OCI-M2 (cell line): ENCODE measurements at regions not wholly inside any gene's neighbourhood (a gene's known extent, or its start where the extent isn't known, plus 50 kb on each side); places are given as distances from the start of the nearest gene placed in this dataset.
A peak's percentile ranks its signal among the peaks of the same experiment; 100 is the strongest.

Experiments used
- DNase-seq: peaks from one replicate; lab custom pipeline; 2025; ENCODE audit not compliant: unreplicated experiment; lab: John Stamatoyannopoulos, UW

DNA sequence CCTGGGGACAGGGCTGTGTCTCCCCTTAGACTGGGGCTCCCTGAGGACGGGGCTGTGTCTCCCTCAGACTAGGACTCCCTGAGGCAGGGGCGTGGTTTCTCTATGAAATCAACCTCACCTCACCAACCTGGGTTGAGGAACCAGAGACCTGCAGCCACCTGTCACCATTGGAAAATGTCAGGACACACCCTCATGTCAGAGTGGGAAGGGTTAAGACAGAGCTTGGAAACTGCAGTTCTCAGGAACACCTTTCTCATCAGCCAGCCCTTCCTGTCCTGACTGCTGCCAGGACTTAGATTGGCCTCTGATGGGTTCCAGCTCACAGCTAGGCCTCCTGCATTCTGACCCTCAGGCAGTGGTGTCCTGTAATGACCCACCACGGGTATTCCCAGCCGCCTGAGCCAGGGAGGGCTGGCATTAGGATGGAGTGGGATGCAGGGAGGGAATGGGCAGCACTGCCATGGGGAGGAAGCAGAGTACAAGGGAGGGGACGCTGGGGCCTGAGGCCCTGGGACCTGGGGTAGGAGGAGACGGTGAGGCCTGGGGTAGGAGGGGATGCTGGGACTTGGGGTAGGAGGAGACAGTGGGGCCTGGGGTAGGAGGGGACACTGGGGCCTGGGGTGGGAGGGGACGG lies 76.3 kb downstream of the MRPL14 start:
- no peak for DNase-seq

DNA sequence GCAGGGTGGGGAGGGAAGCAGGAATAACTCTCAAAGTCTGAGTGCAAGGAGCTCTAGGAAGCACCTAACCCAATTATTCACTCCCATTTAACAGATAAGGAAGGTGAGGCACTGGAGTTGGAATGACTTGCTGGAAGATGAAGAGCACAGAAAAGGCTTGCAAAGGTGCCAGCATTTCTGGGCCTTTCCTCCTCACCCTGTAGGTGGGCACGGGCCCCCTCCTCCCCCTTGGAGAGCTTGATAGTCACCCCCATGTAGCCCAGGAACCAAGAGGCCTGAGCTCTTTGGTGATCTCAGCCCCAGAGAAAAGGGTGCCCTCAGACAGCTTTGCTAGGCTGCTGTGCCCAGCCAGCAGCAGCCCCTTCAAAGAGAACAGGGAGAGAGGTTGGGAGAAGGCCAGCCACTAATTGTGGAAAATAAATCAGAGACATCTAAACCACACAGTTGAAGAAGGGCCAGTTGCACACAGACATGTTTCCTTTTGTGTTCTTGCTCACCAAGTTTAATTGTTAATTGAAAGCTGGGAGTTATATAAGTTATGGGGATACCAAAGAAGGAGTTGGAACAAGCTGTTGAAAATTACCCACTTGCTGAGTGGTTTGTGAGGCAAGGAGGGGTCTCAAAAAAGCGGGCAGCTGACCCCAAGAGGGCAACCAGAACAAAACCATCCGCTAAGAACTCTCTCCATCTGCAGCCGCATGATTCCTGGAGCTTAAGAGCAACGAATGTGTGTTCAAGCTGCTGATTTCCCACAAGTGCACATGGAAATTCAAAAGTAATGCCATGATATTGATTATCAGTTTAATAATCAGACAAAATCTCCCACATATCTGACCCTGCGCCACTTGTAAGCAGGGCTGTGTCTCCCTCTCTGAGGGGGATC lies 77.0 kb downstream of the MRPL14 start:
- DNase-seq = no peak

DNA sequence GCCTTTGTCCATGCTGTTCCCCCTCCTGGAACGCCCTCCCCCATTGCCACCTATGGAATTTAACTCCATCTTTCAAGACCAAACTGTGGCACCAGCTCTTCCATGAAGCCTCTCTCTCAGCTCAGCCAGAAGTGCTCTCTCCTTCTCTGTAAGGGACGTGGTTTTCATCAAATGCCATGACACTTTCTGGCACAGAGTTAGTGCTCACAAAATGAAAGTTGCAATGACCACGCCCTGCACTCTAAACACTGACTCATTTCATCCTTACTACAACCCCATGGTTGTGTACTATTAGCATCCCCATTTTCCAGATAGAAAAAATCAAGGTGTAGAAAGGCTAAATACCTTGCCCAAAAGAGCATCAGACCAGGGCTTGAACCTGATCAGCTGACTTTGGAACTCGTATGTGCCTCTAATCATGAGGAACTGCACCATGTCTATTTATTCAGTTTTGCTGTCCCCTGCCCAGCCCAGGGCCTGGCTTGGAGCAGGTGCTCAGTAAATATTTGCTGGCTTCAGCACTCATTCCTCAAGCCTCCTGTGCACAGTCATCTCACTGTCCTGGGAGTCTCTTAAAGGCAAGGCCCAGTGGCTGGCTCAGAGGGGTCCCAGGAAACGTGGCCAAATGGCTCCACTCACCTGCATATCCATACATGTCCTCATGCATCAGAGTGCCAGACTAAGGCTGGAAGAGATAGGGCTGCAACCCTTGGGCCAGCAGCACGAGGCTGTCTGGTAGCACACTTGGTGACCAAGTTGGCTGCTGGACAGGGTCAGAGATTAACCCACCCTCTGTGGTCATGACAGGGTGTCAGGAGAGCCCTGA lies 77.9 kb downstream of the MRPL14 start:
- no peak for DNase-seq

DNA sequence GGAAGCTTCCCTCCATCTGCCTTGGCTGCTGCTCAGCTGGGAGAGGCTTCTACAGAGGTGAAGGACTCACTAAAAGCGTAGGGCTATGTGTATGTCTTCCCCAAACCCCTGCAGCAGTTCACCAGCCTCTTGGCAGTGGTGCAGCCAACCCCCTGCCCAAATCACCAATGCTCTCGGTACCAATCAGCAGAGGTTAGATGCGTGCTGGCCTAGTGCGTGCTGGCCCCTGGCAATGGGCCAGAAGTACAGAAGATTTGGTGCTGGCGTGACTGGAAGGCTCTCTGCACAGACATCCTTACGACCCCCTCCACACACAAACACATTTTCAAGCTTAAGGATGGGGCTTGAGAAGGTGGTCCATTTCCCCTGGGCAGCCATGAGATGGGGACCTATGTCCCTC lies 79.0 kb downstream of the MRPL14 start:
- DNase-seq = no peak

DNA sequence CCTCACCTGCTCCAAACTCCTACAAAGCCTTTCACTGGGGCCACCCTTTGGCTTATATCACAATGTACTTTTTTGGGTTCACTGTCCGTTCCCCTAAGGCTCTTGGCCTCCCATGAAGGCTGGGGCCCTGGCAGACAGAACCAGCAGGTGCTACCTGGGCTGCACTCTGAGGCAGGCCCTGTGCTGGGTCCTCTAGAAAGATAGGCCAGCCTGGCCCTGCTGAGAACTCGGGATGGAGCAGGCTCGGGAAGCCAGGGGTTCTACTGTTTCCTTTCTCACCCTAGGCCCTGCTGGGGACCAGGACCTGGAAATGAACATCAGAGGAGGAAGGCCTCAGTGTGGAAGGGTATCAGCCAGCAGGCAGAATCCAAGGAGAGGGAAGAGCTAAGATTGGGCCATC lies 79.5 kb downstream of the MRPL14 start:
- no peak for DNase-seq

DNA sequence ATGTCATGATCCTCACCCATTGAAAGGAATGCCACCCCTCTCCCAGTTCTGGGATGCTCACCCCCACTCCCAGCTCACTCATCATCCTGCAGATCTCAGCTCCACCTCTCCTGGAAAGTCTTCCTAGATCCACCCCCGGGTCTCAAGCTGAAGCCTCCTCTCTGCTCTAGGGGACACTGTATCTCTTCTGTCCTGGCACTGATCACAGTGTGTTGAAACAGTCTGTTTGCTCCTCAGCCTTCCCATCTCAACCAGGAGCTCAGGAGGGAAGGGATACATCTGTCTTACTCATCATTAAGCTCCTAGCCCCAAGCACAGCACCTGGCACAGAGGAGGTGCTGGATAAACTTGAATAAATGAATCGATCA lies 80.1 kb downstream of the MRPL14 start:
- DNase-seq = no peak

DNA sequence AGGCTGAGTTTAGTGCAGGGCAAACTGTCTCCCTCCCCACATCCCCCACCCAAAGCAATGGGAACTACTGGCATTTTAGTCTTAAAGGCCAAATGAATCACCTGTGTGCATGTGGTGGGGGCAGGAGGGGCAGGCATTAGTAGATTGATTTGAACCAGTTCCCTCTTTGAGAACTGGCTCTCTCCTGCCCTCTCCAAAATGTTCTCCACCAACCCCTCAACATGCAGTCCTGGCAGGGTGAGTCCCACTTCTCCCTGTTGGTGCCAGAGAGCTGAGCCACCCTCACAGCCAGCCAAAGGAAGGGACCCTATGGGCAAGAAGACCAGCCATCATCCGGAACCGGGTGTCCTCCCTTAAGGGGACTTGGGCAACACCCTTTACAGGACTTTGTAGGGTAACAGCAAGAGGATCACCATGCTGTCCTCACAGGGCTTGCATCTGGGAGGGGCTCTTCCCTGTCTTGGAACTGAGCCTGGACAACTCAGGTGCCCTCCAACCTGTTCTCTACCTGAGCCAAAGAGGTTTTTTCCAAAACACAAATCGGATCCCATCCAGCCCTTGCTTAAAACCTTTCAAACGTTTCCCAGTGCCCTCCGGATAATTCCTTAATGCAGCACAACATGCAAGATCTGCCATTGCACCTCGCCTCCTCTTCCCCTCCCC lies 80.6 kb downstream of the MRPL14 start:
- no peak for DNase-seq

DNA sequence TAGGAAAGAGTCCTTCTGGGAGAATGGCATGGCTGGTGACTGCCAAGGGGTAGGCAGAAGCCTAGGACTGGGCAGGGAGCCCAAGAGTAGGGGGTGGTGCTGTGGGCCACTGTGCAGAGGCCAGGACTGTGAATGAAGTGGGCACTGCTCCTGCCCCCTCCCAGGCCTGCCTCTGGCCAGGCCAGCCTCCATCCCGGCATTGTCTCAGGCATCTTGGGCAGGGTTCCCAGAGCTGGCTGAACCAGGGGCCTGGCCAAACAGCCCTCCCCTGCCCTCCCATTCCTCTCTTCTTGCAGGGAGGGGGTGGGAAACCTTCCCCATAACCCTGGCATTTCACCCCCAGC lies 81.6 kb downstream of the MRPL14 start:
- DNase-seq = no peak

DNA sequence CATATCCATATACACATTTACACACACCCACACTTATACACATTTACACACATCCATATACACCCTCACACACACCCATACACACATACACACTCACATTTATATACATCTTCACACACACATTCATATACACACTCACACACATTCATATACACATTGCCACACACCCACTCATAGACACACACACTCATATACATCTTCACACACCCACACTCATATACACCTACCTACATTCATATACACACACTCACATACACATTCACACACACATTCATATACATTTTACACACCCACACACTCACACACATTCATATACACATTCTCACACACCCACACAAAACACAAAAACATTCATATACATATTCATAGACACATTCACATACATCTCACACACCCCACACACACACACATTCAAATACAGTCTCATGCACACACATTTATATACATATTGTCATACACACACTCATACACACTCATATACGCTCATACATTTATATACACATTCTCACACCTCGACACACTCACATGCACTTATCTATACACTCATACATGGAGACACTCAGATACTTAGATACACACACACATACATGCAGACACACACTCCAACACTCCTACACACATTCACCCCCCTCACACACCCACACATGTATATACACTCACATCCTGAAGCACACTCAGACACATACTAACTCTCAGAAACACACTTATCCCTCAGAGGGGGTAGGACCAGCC lies 82.1 kb downstream of the MRPL14 start:
- DNase-seq = no peak

DNA sequence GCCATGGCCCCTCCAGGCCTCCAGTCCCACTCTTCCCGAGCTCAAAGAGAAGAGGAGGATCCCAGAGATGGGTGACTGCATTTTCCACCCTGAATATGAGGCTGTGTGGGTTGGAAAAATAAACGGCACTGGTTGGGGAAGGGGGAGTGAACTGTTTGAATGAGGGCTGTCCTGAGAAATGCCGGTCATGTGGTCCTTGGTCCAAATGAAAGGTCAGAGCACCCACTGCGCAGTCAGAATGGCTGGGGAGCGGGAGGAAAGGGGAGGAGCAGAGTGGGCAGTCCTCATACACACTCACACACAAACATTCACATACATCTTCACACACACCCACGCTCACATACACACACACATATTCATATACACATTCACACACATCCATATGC lies 83.1 kb downstream of the MRPL14 start:
- DNase-seq = no peak

DNA sequence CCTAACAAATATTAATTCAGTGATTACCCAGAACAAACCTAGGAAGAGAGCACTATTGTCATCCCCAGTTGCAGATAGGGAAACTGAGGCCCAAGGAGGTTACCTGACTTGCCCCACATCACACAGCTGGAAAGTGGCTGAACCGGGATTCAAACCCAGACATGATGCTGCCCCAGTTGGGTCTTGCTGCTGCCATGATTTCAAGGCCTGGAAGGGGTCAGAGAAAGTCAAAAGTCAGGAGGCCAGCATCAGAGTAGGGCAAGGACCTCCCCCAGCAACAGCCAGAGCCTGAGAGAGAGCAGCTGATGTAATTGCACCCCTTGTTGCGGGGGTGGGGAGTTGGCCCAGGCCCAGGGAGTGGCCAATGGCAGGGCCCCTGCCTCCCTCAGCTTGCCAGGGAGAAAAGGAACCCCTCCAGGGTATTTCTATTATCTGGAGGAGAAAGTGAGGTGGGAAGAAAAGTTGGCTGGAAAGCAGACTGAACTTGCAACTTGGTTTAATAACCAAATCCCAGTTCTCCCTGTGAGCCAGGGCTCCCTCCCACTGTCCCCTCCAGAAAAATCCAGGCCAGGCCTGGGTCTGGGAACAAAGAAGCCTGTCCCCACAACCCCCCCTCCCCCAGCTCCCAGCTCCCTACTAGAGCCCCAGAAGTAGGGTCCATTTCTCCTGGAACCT lies 83.6 kb downstream of the MRPL14 start:
- no peak for DNase-seq

DNA sequence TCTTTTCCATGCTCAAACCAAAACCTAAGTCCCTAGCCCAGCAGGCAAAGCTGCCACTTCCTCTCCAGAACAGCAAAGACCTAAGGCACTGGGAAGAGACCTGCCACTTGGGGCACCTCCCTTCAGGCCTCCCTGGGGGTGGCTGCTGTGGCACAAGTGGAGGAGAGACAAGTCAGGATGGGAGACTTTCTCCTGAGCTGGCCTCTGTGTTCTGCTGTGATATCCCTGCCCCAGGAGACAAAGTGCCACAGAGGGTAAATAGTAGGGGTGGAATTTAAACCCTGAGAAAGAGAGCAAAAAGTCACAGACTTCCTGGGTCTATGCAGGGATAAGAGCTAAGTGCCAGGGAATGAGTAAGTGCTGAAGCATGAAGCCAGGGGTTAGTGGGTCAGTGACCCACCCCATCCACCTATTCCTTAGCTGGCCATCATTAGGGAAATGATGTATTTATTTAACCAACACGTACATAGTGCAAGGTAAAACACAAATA lies 84.2 kb downstream of the MRPL14 start:
- DNase-seq = no peak

DNA sequence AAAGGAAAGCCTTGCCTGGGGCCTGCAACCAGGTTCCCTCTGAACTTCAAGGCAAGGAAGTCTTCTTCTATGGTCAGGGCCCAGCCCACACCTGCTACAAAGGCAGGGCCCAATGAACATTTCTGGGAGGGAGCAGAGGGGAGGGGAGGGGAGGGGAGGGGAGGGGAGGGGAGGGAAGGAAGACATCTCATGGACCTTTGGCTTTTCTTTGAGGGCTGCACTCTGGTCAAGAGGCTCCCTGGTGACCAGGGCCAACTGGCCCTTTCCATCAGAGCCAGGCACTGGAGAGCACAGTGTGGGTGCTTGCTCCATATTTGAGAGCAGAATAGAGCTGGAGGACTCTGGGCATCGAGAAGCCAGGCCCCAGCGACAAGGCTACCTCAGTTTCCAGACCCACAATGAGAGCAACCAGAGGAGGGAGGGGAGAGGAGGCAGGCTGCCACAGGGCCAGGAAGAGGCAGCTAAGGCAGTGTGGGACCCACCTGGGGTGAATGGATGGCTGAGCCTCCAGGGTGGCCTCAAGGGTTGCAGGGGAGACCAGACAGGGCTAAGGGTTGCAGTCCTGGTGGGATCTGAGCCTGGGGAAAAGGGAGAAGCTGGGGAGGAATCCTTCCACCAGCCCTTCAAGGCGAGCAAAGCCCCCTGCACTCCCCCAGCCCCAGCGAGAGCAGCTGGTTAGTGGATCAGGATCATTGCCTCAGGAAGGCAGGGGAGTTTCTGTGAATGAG lies 84.8 kb downstream of the MRPL14 start:
- no peak for DNase-seq

DNA sequence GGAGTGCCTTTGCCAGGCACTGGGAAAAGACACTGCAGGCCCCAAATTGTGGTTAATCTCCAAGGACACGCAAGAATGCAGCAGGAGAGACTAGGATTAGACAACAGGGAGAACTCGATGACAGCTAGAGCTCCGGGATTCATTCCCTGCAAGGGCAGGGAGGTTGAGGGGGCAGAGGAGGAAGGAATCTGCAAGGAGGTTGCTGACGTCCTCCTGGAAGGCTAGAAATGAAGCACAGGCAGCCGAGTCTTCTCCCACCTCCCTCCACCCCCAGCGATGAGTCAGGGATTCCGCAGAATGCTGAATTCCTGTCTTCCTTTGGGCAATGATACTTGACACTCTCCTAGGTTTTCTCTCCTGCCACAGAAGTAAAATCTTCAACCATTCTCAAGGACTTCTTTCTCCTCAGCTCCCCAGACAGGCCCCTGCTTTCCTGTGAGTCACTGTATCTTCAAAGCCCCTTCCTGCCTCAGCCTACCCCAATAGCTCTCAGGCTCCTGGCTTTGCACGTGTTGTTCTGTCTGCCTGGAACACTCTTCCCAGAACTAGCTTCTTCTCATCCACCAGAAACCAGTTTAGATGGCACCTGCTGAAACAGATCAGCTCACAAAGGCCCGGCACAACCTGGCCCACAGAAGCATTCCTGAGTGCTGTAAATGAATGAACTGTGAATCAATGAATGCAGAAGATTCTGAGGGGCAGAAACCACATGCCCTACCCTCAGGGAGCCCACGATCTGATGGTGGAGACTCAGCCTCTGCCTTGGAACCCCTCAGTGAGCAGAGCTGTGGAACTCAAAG lies 85.6 kb downstream of the MRPL14 start:
- DNase-seq = peak; percentile 35

DNA sequence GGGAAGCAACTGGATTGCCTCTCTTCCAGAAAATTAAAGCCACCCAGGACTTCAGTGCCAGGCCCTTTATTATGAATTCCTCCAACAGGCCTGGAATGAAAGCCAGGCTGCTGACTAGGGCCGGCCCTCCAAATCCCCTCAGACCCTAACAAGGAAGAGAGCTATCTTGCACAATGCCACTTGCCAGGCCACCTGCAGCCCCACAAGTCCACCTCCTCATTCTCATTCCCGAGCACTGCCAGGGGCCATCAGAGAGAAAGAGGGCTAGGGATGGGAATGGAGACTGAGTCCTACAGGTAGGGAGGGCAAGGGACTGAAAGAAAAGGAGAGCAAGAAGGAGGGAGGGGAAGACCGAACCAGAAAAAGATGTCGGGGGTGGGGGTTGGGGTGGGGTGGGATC lies 86.5 kb downstream of the MRPL14 start:
- DNase-seq = no peak

DNA sequence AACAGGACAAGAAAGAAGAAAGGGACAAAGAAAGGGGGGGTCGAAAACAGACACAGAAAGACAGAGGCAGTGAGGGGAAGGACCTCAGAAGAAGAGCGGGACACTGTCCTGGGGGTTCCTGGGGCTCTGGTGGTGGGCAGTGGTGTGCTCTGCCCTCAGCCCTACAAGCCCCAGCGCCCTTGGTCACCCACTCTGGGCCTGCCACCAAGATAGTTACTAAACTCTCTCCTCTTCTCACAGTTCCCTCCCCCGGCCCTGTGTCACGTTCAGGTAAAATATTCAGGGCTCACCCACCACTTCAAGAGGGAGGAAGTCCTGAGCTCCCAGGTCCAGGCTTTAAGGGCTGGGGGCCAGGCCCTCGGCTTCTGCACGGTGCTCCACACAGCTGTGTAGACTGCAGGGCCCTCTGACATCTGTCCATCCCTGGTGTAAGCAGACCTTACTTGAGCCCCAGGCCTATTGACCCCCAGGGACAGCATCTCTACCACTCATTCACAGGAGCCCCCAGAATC lies 87.4 kb downstream of the MRPL14 start:
- DNase-seq = no peak

DNA sequence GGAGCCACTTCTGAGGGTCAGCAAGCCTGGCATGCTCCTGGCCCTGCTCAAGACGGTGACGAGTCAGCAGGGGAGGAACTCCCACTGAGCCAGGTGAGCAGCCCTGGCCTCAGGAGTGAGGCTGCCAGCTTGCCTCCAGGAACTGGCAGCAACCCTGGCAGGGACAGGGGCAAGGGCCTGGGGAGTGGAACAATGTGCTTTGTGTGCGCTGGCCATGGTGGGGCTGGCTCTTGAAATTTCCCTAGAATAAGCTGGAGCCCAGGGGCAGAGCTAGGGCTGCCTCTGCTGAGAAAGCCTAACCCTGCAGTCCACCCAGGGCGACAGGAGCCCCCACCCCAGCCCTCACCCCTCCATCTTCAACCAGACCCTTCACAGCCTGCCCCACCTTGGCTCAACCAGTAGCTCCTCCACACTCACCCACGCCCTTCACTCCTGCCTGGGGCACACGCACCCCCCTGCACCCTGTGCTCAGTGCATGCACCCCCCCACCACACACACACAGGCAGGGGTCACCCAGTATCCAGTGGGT lies 88.0 kb downstream of the MRPL14 start:
- DNase-seq = no peak

DNA sequence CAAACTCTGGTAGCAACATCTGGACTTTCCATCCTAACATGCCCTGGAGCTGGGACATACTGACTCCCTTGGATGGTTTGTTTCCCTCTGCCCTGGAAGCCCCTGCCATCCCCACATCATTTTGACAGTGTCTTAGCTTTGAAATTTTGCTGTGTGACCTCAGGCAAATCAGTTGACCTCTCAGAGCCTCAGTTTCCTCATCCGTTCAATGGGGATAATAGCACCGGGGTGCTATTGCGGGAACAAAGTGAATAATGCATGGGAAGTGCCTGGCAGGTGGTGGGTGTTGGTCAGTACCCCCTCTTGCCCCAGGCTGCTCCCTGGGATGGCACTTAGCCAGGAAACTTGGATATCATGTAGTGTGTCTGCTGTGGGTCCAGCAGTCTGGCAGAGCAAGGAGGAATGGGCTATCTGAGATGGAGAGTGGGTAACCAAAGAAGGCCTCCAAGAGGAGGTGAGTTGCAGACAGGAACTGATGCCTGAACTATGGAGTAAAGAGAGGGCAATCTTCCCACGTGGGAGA lies 88.6 kb downstream of the MRPL14 start:
- DNase-seq = no peak
